Stomach (tissue), 8 donors: ENCODE measurements at regions not wholly inside any gene's neighbourhood (a gene's known extent, or its start where the extent isn't known, plus 50 kb on each side); places are given as distances from the start of the nearest gene placed in this dataset.

Experiments used
- DNase-seq, 2 donors: peaks; one replicate each; pipeline versions ENCODE4 v3.0.0 to v3.0.0-alpha.2; 2013 to 2019
- H3K27ac ChIP-seq, 5 donors: fragments of 200-600 bp in 4 of 5; sonication (generic) in 4 of 5; one replicate each; pipeline ENCODE4 v1.5.1; 2013 to 2019; ENCODE audit warnings: mild to moderate bottlenecking in 1 of 5, moderate library complexity in 1 of 5
- H3K27me3 ChIP-seq, 3 donors: fragments of 200-600 bp; sonication (generic); one replicate each; pipeline ENCODE4 v1.5.1; 2017 to 2019; ENCODE audit warnings: mixed run types in 1 of 3
- H3K36me3 ChIP-seq, 4 donors: fragments of 200-600 bp; sonication (generic); 1 replicate in 3 of 4; 2 replicates in 1 of 4; pipeline ENCODE4 v1.5.1; 2016 to 2019
- H3K4me1 ChIP-seq, 4 donors: fragments of 200-600 bp; sonication (generic); one replicate each; pipeline ENCODE4 v1.5.1; 2016 to 2019
- H3K4me3 ChIP-seq, 4 donors: fragments of 200-600 bp; sonication (generic) in 3 of 4; one replicate each; pipeline ENCODE4 v1.5.1; 2016 to 2019; ENCODE audit warnings: mild to moderate bottlenecking in 1 of 4
- H3K9me3 ChIP-seq, 4 donors: fragments of 200-600 bp; sonication (generic); one replicate each; pipeline ENCODE4 v1.5.1; 2016 to 2019
- EP300 ChIP-seq: sonication (generic); formaldehyde crosslinking; IDR thresholded peaks from one replicate; pipeline ENCODE4 v1.6.1; 2017; ENCODE audit warnings: antibody characterized with exemption
- POLR2A ChIP-seq, 4 donors: fragments of 450-650 bp; IDR thresholded peaks; one replicate each; pipeline ENCODE4 v1.6.1; 2016; ENCODE audit warnings: antibody characterized with exemption in 4 of 4, control low read depth in 2 of 4, mild to moderate bottlenecking in 1 of 4, moderate library complexity in 1 of 4
- POLR2AphosphoS5 ChIP-seq, 3 donors: sonication (generic); formaldehyde crosslinking; IDR thresholded peaks; one replicate each; pipeline ENCODE4 v1.6.1; 2016; ENCODE audit warnings: antibody characterized with exemption in 3 of 3
- WGBS, 5 donors: extraction: QIAGEN DNeasy Blood & Tissue Kit in 3 of 5; methylation state at CpG; one replicate each; pipeline versions ENCODE4 v1.1.5 to v1.1.7; 2013 to 2018; 5-methylcytosine and 5-hydroxymethylcytosine counted together
- intact Hi-C: fragments of 100-400 bp; cut with DNase I; formaldehyde crosslinking; loops from one replicate; pipeline ENCODE4 v1.15.1; 2023; ENCODE audit warnings: low total_unique reads
- TF ChIP-seq, protein P1 (sequence below), 7 experiments: fragments of 450-650 bp in 4 of 7; fragments of 200-600 bp in 3 of 7; sonication (generic) in 3 of 7; IDR thresholded peaks; one replicate each; pipeline ENCODE4 v1.5.1; 2016 to 2019; ENCODE audit warnings: antibody characterized with exemption in 7 of 7, control low read depth in 2 of 7, mild to moderate bottlenecking in 1 of 7
- donor health status: healthy with polysubstance abuse.
- donor health status: Bipolar disorder and iron deficiency.
- donor health status: healthy.

GRCh38 chr1:110260194-110260593 lies 50.1 kb downstream of the KCNC4 start:
- no peaks in the 10 kb centered on the region for H3K4me1 ChIP-seq
- WGBS, 5 donors = 76 to 88% (median 78%) methylated on average over 1 of the region's 1 CpG
- H3K4me3 ChIP-seq = no peak overlapping the region
- intact Hi-C loops = no loop called here
- no peaks in the 10 kb centered on the region for H3K36me3 ChIP-seq
- H3K9me3 ChIP-seq = no peaks in the 10 kb centered on the region
- no peak overlapping the region for H3K27ac ChIP-seq
- peaks cover 0 to 5% (median 0%) of the 10 kb centered on the region in 3 donors for H3K27me3 ChIP-seq
- no peak for DNase-seq
- TF ChIP-seq POLR2A (IDR thresholded peaks at IDR 0.05) (no peak), EP300 (no peak), POLR2AphosphoS5 (IDR thresholded peaks at IDR 0.05) (no peak)
- TF ChIP-seq, protein P1, sequence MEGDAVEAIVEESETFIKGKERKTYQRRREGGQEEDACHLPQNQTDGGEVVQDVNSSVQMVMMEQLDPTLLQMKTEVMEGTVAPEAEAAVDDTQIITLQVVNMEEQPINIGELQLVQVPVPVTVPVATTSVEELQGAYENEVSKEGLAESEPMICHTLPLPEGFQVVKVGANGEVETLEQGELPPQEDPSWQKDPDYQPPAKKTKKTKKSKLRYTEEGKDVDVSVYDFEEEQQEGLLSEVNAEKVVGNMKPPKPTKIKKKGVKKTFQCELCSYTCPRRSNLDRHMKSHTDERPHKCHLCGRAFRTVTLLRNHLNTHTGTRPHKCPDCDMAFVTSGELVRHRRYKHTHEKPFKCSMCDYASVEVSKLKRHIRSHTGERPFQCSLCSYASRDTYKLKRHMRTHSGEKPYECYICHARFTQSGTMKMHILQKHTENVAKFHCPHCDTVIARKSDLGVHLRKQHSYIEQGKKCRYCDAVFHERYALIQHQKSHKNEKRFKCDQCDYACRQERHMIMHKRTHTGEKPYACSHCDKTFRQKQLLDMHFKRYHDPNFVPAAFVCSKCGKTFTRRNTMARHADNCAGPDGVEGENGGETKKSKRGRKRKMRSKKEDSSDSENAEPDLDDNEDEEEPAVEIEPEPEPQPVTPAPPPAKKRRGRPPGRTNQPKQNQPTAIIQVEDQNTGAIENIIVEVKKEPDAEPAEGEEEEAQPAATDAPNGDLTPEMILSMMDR (IDR thresholded peaks at IDR 0.05) = no peak

DNA sequence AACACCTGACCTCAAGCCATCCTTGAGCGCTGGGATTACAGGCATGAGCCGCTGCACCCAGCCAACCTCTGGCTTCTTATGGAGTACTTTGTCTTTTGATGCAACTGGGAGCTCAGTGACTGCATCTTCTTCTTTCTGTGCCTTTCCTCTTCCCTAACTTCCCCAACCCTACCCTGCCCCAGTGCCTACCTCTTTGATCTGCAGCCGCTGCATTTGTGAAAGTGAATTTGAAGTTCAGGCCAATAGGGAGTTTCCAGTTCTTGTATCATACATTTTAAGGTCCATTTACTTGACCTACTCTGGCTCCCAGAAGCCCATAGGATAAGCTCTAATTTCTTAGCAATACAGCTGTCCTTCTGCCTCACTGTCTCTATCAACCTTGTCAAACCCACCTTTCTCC lies 52.2 kb downstream of the KCNC4 start:
- WGBS, 5 donors = 52 to 93% (median 89%) methylated on average over 3 of the region's 3 CpGs
- H3K4me3 ChIP-seq = no peak overlapping the region
- H3K4me1 ChIP-seq = peaks cover 0 to under 1% (median 0%) of the 10 kb centered on the region in 4 donors
- peaks cover 0 to 5% (median 0%) of the 10 kb centered on the region in 3 donors for H3K27me3 ChIP-seq
- no peaks in the 10 kb centered on the region for H3K36me3 ChIP-seq
- no peak for TF ChIP-seq POLR2AphosphoS5 (IDR thresholded peaks at IDR 0.05)
- no peak for TF ChIP-seq EP300
- TF ChIP-seq POLR2A (IDR thresholded peaks at IDR 0.05) = no peak
- TF ChIP-seq, protein P1 (IDR thresholded peaks at IDR 0.05) = no peak
- no peak for DNase-seq
- intact Hi-C loops = no loop called here
- H3K27ac ChIP-seq = no peak overlapping the region
- no peaks in the 10 kb centered on the region for H3K9me3 ChIP-seq

- no peak for TF ChIP-seq POLR2A (IDR thresholded peaks at IDR 0.05)
- TF ChIP-seq EP300 = no peak
- no peak for TF ChIP-seq POLR2AphosphoS5 (IDR thresholded peaks at IDR 0.05)
- TF ChIP-seq, protein P1 (IDR thresholded peaks at IDR 0.05) = no peak
- WGBS, 5 donors = 75 to 86% (median 79%) methylated on average over 9 of the region's 9 CpGs
- Histone ChIP-seq H3K27ac (no peak overlapping the region), H3K4me3 (no peak overlapping the region), H3K27me3 (peaks cover 0 to 5% (median 0%) of the 10 kb centered on the region in 3 donors), H3K4me1 (peaks cover 0 to 4% (median 0%) of the 10 kb centered on the region in 4 donors), H3K9me3 (no peaks in the 10 kb centered on the region), H3K36me3 (no peaks in the 10 kb centered on the region)
- intact Hi-C loops = no loop called here
- peak in 1 of 2 donors; percentile 40 for DNase-seq
These were observed 52.9 kb downstream of the KCNC4 start for GRCh38 chr1:110262846-110263631.

GRCh38 chr1:110264430-110264829 lies 54.3 kb downstream of the KCNC4 start:
- Histone ChIP-seq H3K9me3 (no peaks in the 10 kb centered on the region), H3K27ac (no peak overlapping the region), H3K27me3 (no peaks in the 10 kb centered on the region), H3K4me1 (peaks cover 0 to 4% (median 0%) of the 10 kb centered on the region in 4 donors), H3K36me3 (no peaks in the 10 kb centered on the region), H3K4me3 (no peak overlapping the region)
- TF ChIP-seq, protein P1 (IDR thresholded peaks at IDR 0.05) = no peak
- TF ChIP-seq EP300 (no peak), POLR2AphosphoS5 (IDR thresholded peaks at IDR 0.05) (no peak), POLR2A (IDR thresholded peaks at IDR 0.05) (no peak)
- intact Hi-C loops = no loop called here
- 32 to 47% (median 42%) methylated on average over 4 of the region's 4 CpGs for WGBS, 5 donors
- DNase-seq = no peak
